HT1080 (cell line): ENCODE measurements at regions not wholly inside any gene's neighbourhood (a gene's known extent, or its start where the extent isn't known, plus 50 kb on each side); places are given as distances from the start of the nearest gene placed in this dataset.

ENCODE experiments used
- DNase-seq: peaks from one replicate; pipeline ENCODE4 v3.0.0-alpha.2; 2015; ENCODE audit warnings: low read depth

GRCh38 chr3:107992976-107993684, 97.7 kb downstream of the CD47 start:
- peak; percentile 43 for DNase-seq

GRCh38 chr3:107990926-107991325, 99.9 kb downstream of the CD47 start:
- DNase-seq, result no peak

- DNase-seq, result no peak
Measured at GRCh38 chr3:107990433-107990832, 100.4 kb downstream of the CD47 start.

GRCh38 chr3:107989661-107990060, 101.2 kb downstream of the CD47 start:
- DNase-seq, result no peak

- DNase-seq, result peak; percentile 86
Measured at GRCh38 chr3:107988460-107989175, 102.2 kb downstream of the CD47 start.

GRCh38 chr3:107987036-107987939, 103.5 kb downstream of the CD47 start:
- peak; percentile 94 for DNase-seq

GRCh38 chr3:107986505-107986904, 104.3 kb downstream of the CD47 start:
- DNase-seq, result no peak

GRCh38 chr3:107985496-107985895, 105.3 kb downstream of the CD47 start:
- DNase-seq, result peak; percentile 72

GRCh38 chr3:107983247-107983646, 107.6 kb downstream of the CD47 start:
- DNase-seq, result no peak

- DNase-seq, result no peak
Measured at GRCh38 chr3:107982165-107982564, 108.7 kb downstream of the CD47 start.

GRCh38 chr3:107981471-107982111, 109.2 kb downstream of the CD47 start:
- no peak for DNase-seq

- no peak for DNase-seq
Measured at GRCh38 chr3:107979538-107979937, 111.3 kb downstream of the CD47 start.

- no peak for DNase-seq
Measured at GRCh38 chr3:107978131-107979055, 112.4 kb downstream of the CD47 start.

GRCh38 chr3:107977221-107978130, 113.4 kb downstream of the CD47 start:
- no peak for DNase-seq

- DNase-seq, result no peak
Measured at GRCh38 chr3:107976202-107976800, 114.5 kb downstream of the CD47 start.

- DNase-seq, result no peak
Measured at GRCh38 chr3:107975529-107976201, 115.2 kb downstream of the CD47 start.

- DNase-seq, result no peak
Measured at GRCh38 chr3:107973961-107974360, 116.9 kb downstream of the CD47 start.

GRCh38 chr3:107973152-107973551, 117.7 kb downstream of the CD47 start:
- no peak for DNase-seq
